ENCODE measurements at regions not wholly inside any gene's neighbourhood (a gene's known extent, or its start where the extent isn't known, plus 50 kb on each side); places are given as distances from the start of the nearest gene placed in this dataset.
A peak's percentile ranks its signal among the peaks of the same experiment; 100 is the strongest.

- Histone ChIP-seq H3K18ac (ENCODE audit: extremely low read depth, low read length) (no peak overlapping the region), H3K36me3 (ENCODE audit: control insufficient read depth in 2 of 4, insufficient read depth in 4 of 4, low read length in 3 of 4) (no peaks in the 10 kb centered on the region), H4K5ac (ENCODE audit: insufficient read length, low read depth, low read length) (no peak overlapping the region), H2BK15ac (ENCODE audit: low read length) (no peak overlapping the region), H2AK5ac (ENCODE audit: low read depth, low read length) (no peak overlapping the region), H3K4me1 (replicated peaks in 1 of 4; ENCODE audit: control insufficient read depth in 3 of 4, insufficient read depth in 4 of 4, low read length in 3 of 4) (peaks cover 0 to 20% (median 9%) of the 10 kb centered on the region in 4 experiments; a peak in 5 of 7 replicates), H4K91ac (replicated peaks; ENCODE audit: insufficient read length, low read length) (no peak overlapping the region), H2BK120ac (replicated peaks; ENCODE audit: low read depth, low read length) (no peak overlapping the region), H3K79me1 (ENCODE audit: low read depth, low read length) (no peaks in the 10 kb centered on the region), H3K27ac (ENCODE audit: low read depth, low read length) (no peak overlapping the region), H4K8ac (ENCODE audit: extremely low read depth, insufficient read depth, low read length) (no peak overlapping the region), H4K20me1 (replicated peaks in 1 of 2; ENCODE audit: control insufficient read depth in 1 of 2, insufficient read depth in 2 of 2, low read length in 2 of 2) (no peaks in the 10 kb centered on the region), H3K27me3 (replicated peaks in 1 of 4; ENCODE audit: control insufficient read depth in 3 of 4, extremely low read depth in 1 of 4, insufficient read depth in 3 of 4, low read length in 3 of 4) (no peaks in the 10 kb centered on the region), H3K9ac (replicated peaks in 1 of 4; ENCODE audit: extremely low read depth in 1 of 4, low read depth in 3 of 4, low read length in 3 of 4) (no peak overlapping the region), H3K4ac (replicated peaks; ENCODE audit: insufficient read length, low read depth, low read length) (no peak overlapping the region), H3K9me3 (ENCODE audit: insufficient read depth in 2 of 2, low read depth in 1 of 2, low read length in 1 of 2) (no peaks in the 10 kb centered on the region), H2BK12ac (ENCODE audit: low read depth, low read length) (no peak overlapping the region), H3K23ac (ENCODE audit: insufficient read length) (no peak overlapping the region), H3K56ac (replicated peaks; ENCODE audit: insufficient read length, low read depth, low read length) (no peak overlapping the region), H3K4me2 (ENCODE audit: insufficient read depth in 1 of 2, low read depth in 2 of 2, low read length in 2 of 2) (peak overlapping the region; percentile 47 to 71; a peak in 3 of 4 replicates), H3K14ac (ENCODE audit: insufficient read length) (no peak overlapping the region), H2AFZ (ENCODE audit: low read length) (0 out of 2 replicates have a peak overlapping the region, but pooled peaks have one; percentile 82), H2BK5ac (ENCODE audit: low read depth, low read length) (no peak overlapping the region), H3K23me2 (ENCODE audit: low read depth, low read length) (no peaks in the 10 kb centered on the region), H2BK20ac (ENCODE audit: low read length) (no peak overlapping the region), H3K4me3 (ENCODE audit: extremely low read depth in 1 of 4, insufficient read depth in 2 of 4, low read depth in 3 of 4, low read length in 4 of 4) (peak overlapping the region in 1 of 4 experiments; percentile 23; a peak in 1 of 8 replicates), H3K79me2 (ENCODE audit: control insufficient read depth in 1 of 2, insufficient read depth in 2 of 2, low read length in 2 of 2) (no peaks in the 10 kb centered on the region)
- WGBS, 2 experiments (ENCODE audit: extremely low coverage in 1 of 2, insufficient coverage in 1 of 2, insufficient read length in 1 of 2, insufficient replicate concordance in 2 of 2, low coverage in 1 of 2, low lambda C conversion rate in 2 of 2, missing lambda C conversion rate in 1 of 2) = 59% methylated on average over 3 of the region's 3 CpGs; no CpG with 5 or more reads in 1 of the 2 experiments
- ChIA-PET POLR2A (ENCODE audit: partially characterized antibody) (interaction anchor here (0.9 to 1.0 kb wide), 2 partner anchors 8 to 37 kb away, joined by 3 to 5 read pairs; no protein-coding TSS in a partner anchor), CTCF (ENCODE audit: partially characterized antibody) (interaction anchor here (0.9 to 2.6 kb wide), 5 partner anchors 18 to 73 kb away, joined by 3 to 6 read pairs (median 6); no protein-coding TSS in a partner anchor)
- no peak for DNase-seq (ENCODE audit: low read depth in 1 of 2, low spot score in 2 of 2)
- no peak for FAIRE-seq
- TF ChIP-seq JUND (IDR thresholded peaks at IDR 0.05; ENCODE audit: low read length) (no peak), TAF1 (IDR thresholded peaks at IDR 0.05; ENCODE audit: low read depth, low read length) (no peak), RAD21 (IDR thresholded peaks at IDR 0.05 in 1 of 2, conservative IDR thresholded peaks at IDR 0.05 in 1 of 2; ENCODE audit: low read depth in 2 of 2, low read length in 2 of 2) (no peak), BACH1 (IDR thresholded peaks at IDR 0.05; ENCODE audit: low read length) (no peak), POLR2AphosphoS5 (IDR thresholded peaks at IDR 0.05; ENCODE audit: low read depth, low read length) (no peak), CEBPB (IDR thresholded peaks at IDR 0.05; ENCODE audit: low read depth, low read length) (no peak), BCL11A (IDR thresholded peaks at IDR 0.05; ENCODE audit: low read depth in 2 of 2, low read length in 2 of 2) (no peak), ASH2L (IDR thresholded peaks at IDR 0.05; ENCODE audit: low read length) (no peak), CHD1 (IDR thresholded peaks at IDR 0.05; ENCODE audit: low read depth, low read length) (no peak), CBX5 (IDR thresholded peaks at IDR 0.05; ENCODE audit: low read depth, low read length) (no peak), KDM1A (IDR thresholded peaks at IDR 0.05; ENCODE audit: borderline replicate concordance, low read length) (no peak), CHD2 (IDR thresholded peaks at IDR 0.05; ENCODE audit: low read length) (no peak), SP1 (IDR thresholded peaks at IDR 0.05; ENCODE audit: low read depth, low read length) (no peak), GTF2F1 (IDR thresholded peaks at IDR 0.05; ENCODE audit: borderline replicate concordance, low read depth, low read length) (no peak), POU5F1 (IDR thresholded peaks at IDR 0.05; ENCODE audit: low read depth, low read length) (no peak)
Observed at GRCh38 chr6:118709859-118710350, 58.5 kb upstream of the CEP85L start.

Measured in H1 (cell line).